GM12878 (cell line): ENCODE measurements at regions not wholly inside any gene's neighbourhood (a gene's known extent, or its start where the extent isn't known, plus 50 kb on each side); places are given as distances from the start of the nearest gene placed in this dataset.

Experiments
- ATAC-seq: fragments of 200-7000 bp; cut with Tn5 transposase; 3 replicates; pipeline ENCODE4 v1.9.1; 2020; ENCODE audit warnings: mild to moderate bottlenecking, moderate library complexity
- BruUV-seq: library from RNA; stranded (reverse); fragments of 400-500 nt; replicated peaks from 2 replicates; lab custom pipeline; 2021; lab: Mats Ljungman, UMichigan
- CTCF ChIA-PET: fragments of 300-600 bp; sonication (Branson Sonifier 250); formaldehyde crosslinking; extraction: SDS; loops from one replicate; lab custom pipeline; 2021; ENCODE audit warnings: inconsistent platforms; lab: Yijun Ruan, JAX
- POLR2A ChIA-PET: fragments of 350-600 bp; formaldehyde crosslinking; extraction: SDS; loops from one replicate; lab custom pipeline; 2021; ENCODE audit warnings: inconsistent platforms; lab: Charles Lee
- RAD21 ChIA-PET: fragments of 300-600 bp; sonication (Branson Sonifier 250); formaldehyde crosslinking; loops from one replicate; lab custom pipeline; 2023; ENCODE audit warnings: antibody characterized with exemption; ENCODE audit not compliant: unreplicated experiment; lab: Charles Lee
- SMC1A ChIA-PET: fragments of 300-600 bp; sonication (Branson Sonifier 250); formaldehyde crosslinking; loops from one replicate; lab custom pipeline; 2023; ENCODE audit not compliant: unreplicated experiment, uncharacterized antibody; lab: Charles Lee
- DNase-seq: peaks from one replicate; pipeline ENCODE4 v3.0.0-alpha.2; 2011; ENCODE audit warnings: low read depth, low spot score
- FAIRE-seq: peaks from 3 replicates; lab custom pipeline; 2011; peaks lifted over from hg19 to GRCh38; lab: Jason Lieb, UNC
- H2AFZ ChIP-seq: 2 replicates; pipeline ENCODE4 v1.6.0; 2011; ENCODE audit warnings: low read depth, low read length, control low read depth; ENCODE audit not compliant: control insufficient read depth
- H3K27ac ChIP-seq: 2 replicates; pipeline ENCODE4 v1.5.1; 2011; ENCODE audit warnings: control low read depth; ENCODE audit not compliant: control insufficient read depth, insufficient read depth
- H3K27me3 ChIP-seq, 2 experiments: replicated peaks in 1 of 2; 2 replicates each; pipeline versions ENCODE4 v1.6.0 to v1.6.1; 2011; ENCODE audit warnings: low read length in 1 of 2; ENCODE audit not compliant: control insufficient read depth in 2 of 2, insufficient read depth in 2 of 2
- H3K36me3 ChIP-seq, 2 experiments: 2 replicates each; pipeline ENCODE4 v1.5.1; 2011; ENCODE audit warnings: low read length in 1 of 2; ENCODE audit not compliant: control insufficient read depth in 2 of 2, insufficient read depth in 2 of 2
- H3K4me1 ChIP-seq: 2 replicates; pipeline ENCODE4 v1.6.1; 2011; ENCODE audit warnings: mild to moderate bottlenecking, low read length, moderate library complexity, mixed read lengths; ENCODE audit not compliant: control insufficient read depth, insufficient read depth
- H3K4me2 ChIP-seq: 2 replicates; pipeline ENCODE4 v1.6.0; 2011; ENCODE audit warnings: control low read depth; ENCODE audit not compliant: control insufficient read depth, insufficient read depth
- H3K4me3 ChIP-seq: fragments of 200-600 bp; sonication (generic); 2 replicates; pipeline ENCODE4 v1.5.1; 2016
- H3K79me2 ChIP-seq: 2 replicates; pipeline ENCODE4 v1.6.0; 2011; ENCODE audit warnings: low read length; ENCODE audit not compliant: control insufficient read depth, insufficient read depth
- H3K9ac ChIP-seq: 2 replicates; pipeline ENCODE4 v1.8.0; 2011; ENCODE audit warnings: low read length, control low read depth, mixed read lengths; ENCODE audit not compliant: control insufficient read depth, insufficient read depth
- H3K9me3 ChIP-seq: replicated peaks from 3 replicates; pipeline ENCODE4 v1.5.1; 2011; ENCODE audit warnings: mild to moderate bottlenecking, low read length; ENCODE audit not compliant: control insufficient read depth, insufficient read depth
- H4K20me1 ChIP-seq: 2 replicates; pipeline ENCODE4 v1.6.0; 2011; ENCODE audit not compliant: control insufficient read depth, insufficient read depth
- ATF2 ChIP-seq: IDR thresholded peaks from 2 replicates; pipeline ENCODE4 v1.6.1; 2012; ENCODE audit warnings: low read length, inconsistent platforms
- BHLHE40 ChIP-seq, 2 experiments: fragments of 450-650 bp in 1 of 2; IDR thresholded peaks; 2 replicates each; pipeline ENCODE4 v1.6.1; 2011 to 2017; ENCODE audit warnings: low read depth in 2 of 2, borderline replicate concordance in 1 of 2, improper control_type of control experiment in 1 of 2, low read length in 1 of 2, mild to moderate bottlenecking in 1 of 2
- GABPA ChIP-seq: IDR thresholded peaks from 2 replicates; pipeline ENCODE4 v1.6.1; 2014; ENCODE audit warnings: antibody characterized with exemption, low read depth, mild to moderate bottlenecking, inconsistent platforms
- HCFC1 ChIP-seq: fragments of 150-350 bp; IDR thresholded peaks from 2 replicates; pipeline ENCODE4 v1.6.1; 2014; ENCODE audit warnings: low read length
- HDAC2 ChIP-seq: fragments of 200-600 bp; sonication (generic); IDR thresholded peaks from 2 replicates; pipeline ENCODE4 v1.6.1; 2017
- IKZF2 ChIP-seq, 2 experiments: fragments of 450-650 bp; IDR thresholded peaks; 2 replicates each; pipeline ENCODE4 v1.6.1; 2017; ENCODE audit warnings: mild to moderate bottlenecking in 2 of 2, moderate library complexity in 2 of 2
- MEF2B ChIP-seq: fragments of 450-650 bp; IDR thresholded peaks from 2 replicates; pipeline ENCODE4 v1.6.1; 2018; ENCODE audit warnings: mild to moderate bottlenecking, moderate library complexity; ENCODE audit not compliant: partially characterized antibody, poor library complexity, severe bottlenecking
- MYC ChIP-seq: IDR thresholded peaks from 2 replicates; pipeline ENCODE4 v1.6.1; 2011; ENCODE audit warnings: mild to moderate bottlenecking, low read length, moderate library complexity, inconsistent platforms; ENCODE audit not compliant: insufficient read depth, insufficient replicate concordance, insufficient read length, severe bottlenecking
- NFXL1 ChIP-seq: fragments of 450-650 bp; IDR thresholded peaks from 2 replicates; pipeline ENCODE4 v1.6.1; 2017; ENCODE audit warnings: antibody characterized with exemption, mild to moderate bottlenecking, borderline replicate concordance
- NRF1 ChIP-seq: conservative IDR thresholded peaks from 2 replicates; pipeline ENCODE4 v1.6.1; 2011; ENCODE audit warnings: mild to moderate bottlenecking, low read depth, low read length, improper control_type of control experiment
- RFX5 ChIP-seq: IDR thresholded peaks from 2 replicates; pipeline ENCODE4 v1.6.1; 2011; ENCODE audit warnings: low read depth, low read length, improper control_type of control experiment
- SIX5 ChIP-seq: IDR thresholded peaks from 2 replicates; pipeline ENCODE4 v1.6.1; 2011; ENCODE audit warnings: mild to moderate bottlenecking, low read depth, low read length, moderate library complexity; ENCODE audit not compliant: severe bottlenecking
- TBL1XR1 ChIP-seq: IDR thresholded peaks from 2 replicates; pipeline ENCODE4 v1.6.1; 2012; ENCODE audit warnings: low read depth, low read length, improper control_type of control experiment
- WRNIP1 ChIP-seq: IDR thresholded peaks from 2 replicates; pipeline ENCODE4 v1.6.1; 2011; ENCODE audit warnings: low read depth, low read length, improper control_type of control experiment, borderline replicate concordance
- WGBS: methylation state at CpG from one replicate; pipeline ENCODE4 v1.1.6; 2016; ENCODE audit warnings: low lambda C conversion rate; ENCODE audit not compliant: insufficient replicate concordance, insufficient coverage; ENCODE audit errors: missing lambda C conversion rate; 5-methylcytosine and 5-hydroxymethylcytosine counted together
- in situ Hi-C: fragments of 300-500 bp; cut with MboI; formaldehyde crosslinking; loops from 9 replicates; pipeline ENCODE4 v1.14.3; 2018; ENCODE audit warnings: mixed read lengths
- intact Hi-C: fragments of 100-400 bp; cut with micrococcal nuclease; formaldehyde crosslinking; loops from one replicate; pipeline ENCODE4 v1.14.2; 2022; ENCODE audit not compliant: unreplicated experiment
- TF ChIP-seq, protein P1 (sequence below): fragments of 450-650 bp; IDR thresholded peaks from 2 replicates; pipeline ENCODE4 v1.6.1; 2017; ENCODE audit warnings: borderline replicate concordance
- TF ChIP-seq, protein P2 (sequence below): IDR thresholded peaks from 2 replicates; pipeline ENCODE4 v1.6.1; 2011; ENCODE audit warnings: borderline replicate concordance, low read depth, mild to moderate bottlenecking, moderate library complexity, mixed read lengths, low read length; ENCODE audit not compliant: insufficient read depth; ENCODE audit errors: extremely low read length
- TF ChIP-seq, protein P3 (sequence below): IDR thresholded peaks from 2 replicates; pipeline ENCODE4 v1.6.1; 2012; ENCODE audit warnings: low read depth, low read length, improper control_type of control experiment

DNA sequence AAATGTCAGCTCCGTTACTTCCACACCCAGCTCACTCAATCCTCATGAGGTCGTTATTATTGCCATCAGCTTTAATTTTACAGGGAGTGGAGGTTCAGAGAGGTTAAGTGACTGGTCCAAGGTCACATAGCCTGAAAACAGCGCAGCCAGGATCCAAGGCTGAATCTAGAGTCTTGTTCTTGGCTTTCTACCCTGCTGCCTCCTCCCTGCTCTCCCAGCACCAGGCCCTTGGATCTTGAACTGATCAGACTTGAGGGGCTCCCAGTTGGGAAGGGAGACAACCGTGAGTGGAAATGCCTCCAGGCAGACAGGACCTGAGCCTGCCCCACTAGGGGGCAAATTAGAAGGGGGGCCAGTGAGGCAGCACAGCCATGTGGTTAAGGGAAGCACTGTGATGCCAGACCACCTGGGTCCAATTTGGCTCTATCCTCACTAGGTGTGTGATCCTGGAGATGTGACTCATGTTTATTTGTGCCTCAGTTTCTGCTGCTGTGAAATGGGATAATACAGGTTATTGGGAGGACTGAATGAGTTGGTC, 135.6 kb upstream of the PTPN1 start:
- Histone ChIP-seq H3K9ac (no peak overlapping the region), H2AFZ (no peak overlapping the region), H3K4me3 (no peak overlapping the region), H3K79me2 (no peaks in the 10 kb centered on the region), H4K20me1 (no peaks in the 10 kb centered on the region), H3K27ac (no peak overlapping the region), H3K27me3 (no peaks in the 10 kb centered on the region), H3K9me3 (no peaks in the 10 kb centered on the region; the same call in 2 of the 3 replicates), H3K4me1 (peaks cover 5% of the 10 kb centered on the region; the same call in 1 of the 2 replicates), H3K4me2 (no peak overlapping the region), H3K36me3 (no peaks in the 10 kb centered on the region)
- SMC1A ChIA-PET, result no interaction called here
- in situ Hi-C loops, result no loop called here
- POLR2A ChIA-PET, result no interaction called here
- intact Hi-C loops, result no loop called here
- BruUV-seq, result no TSS peak
- no peak for ATAC-seq
- no peak for FAIRE-seq
- RAD21 ChIA-PET, result no interaction called here
- CTCF ChIA-PET, result no interaction called here
- DNase-seq, result no peak
- WGBS, result 21% methylated on average over 4 of the region's 4 CpGs
- TF ChIP-seq TBL1XR1 (no peak), GABPA (no peak), MYC (no peak), WRNIP1 (no peak), ATF2 (no peak), BHLHE40 (IDR thresholded peaks at IDR 0.05; ENCODE audit: borderline replicate concordance in 1 of 2, low read depth in 2 of 2, low read length in 1 of 2) (no peak), HDAC2 (no peak), NFXL1 (no peak), RFX5 (no peak), HCFC1 (no peak), NRF1 (no peak), IKZF2 (IDR thresholded peaks at IDR 0.05) (no peak), SIX5 (no peak), MEF2B (no peak)
- TF ChIP-seq, protein P1, sequence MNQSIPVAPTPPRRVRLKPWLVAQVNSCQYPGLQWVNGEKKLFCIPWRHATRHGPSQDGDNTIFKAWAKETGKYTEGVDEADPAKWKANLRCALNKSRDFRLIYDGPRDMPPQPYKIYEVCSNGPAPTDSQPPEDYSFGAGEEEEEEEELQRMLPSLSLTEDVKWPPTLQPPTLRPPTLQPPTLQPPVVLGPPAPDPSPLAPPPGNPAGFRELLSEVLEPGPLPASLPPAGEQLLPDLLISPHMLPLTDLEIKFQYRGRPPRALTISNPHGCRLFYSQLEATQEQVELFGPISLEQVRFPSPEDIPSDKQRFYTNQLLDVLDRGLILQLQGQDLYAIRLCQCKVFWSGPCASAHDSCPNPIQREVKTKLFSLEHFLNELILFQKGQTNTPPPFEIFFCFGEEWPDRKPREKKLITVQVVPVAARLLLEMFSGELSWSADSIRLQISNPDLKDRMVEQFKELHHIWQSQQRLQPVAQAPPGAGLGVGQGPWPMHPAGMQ, result no peak
- TF ChIP-seq, protein P2, sequence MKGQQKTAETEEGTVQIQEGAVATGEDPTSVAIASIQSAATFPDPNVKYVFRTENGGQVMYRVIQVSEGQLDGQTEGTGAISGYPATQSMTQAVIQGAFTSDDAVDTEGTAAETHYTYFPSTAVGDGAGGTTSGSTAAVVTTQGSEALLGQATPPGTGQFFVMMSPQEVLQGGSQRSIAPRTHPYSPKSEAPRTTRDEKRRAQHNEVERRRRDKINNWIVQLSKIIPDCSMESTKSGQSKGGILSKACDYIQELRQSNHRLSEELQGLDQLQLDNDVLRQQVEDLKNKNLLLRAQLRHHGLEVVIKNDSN, result no peak
- TF ChIP-seq, protein P3, sequence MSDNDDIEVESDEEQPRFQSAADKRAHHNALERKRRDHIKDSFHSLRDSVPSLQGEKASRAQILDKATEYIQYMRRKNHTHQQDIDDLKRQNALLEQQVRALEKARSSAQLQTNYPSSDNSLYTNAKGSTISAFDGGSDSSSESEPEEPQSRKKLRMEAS, result no peak
